ENCODE measurements at regions not wholly inside any gene's neighbourhood (a gene's known extent, or its start where the extent isn't known, plus 50 kb on each side); places are given as distances from the start of the nearest gene placed in this dataset.

GRCh38 chr18:29653671-29654215 is 1388.8 kb downstream of the DSC3 start:
- WGBS: 44% methylated on average over 2 of the region's 2 CpGs
- Histone ChIP-seq H3K4me1 (no peaks in the 10 kb centered on the region), H3K36me3 (no peaks in the 10 kb centered on the region), H3K4me3 (no peak overlapping the region), H3K27me3 (no peaks in the 10 kb centered on the region), H3K27ac (no peak overlapping the region), H3K9me3 (no peaks in the 10 kb centered on the region)
- no peak for TF ChIP-seq POLR2AphosphoS5 (IDR thresholded peaks at IDR 0.05)
- TF ChIP-seq EP300 (IDR thresholded peaks at IDR 0.05): no peak
- no peak for TF ChIP-seq POLR2A (IDR thresholded peaks at IDR 0.05)
- no peak for TF ChIP-seq CTCF (IDR thresholded peaks at IDR 0.05)
- DNase-seq (ENCODE audit: low spot score in 2 of 2): no peak

GRCh38 chr18:29652797-29653196 is 1389.7 kb downstream of the DSC3 start:
- Histone ChIP-seq H3K4me3 (no peak overlapping the region), H3K27me3 (no peaks in the 10 kb centered on the region), H3K36me3 (no peaks in the 10 kb centered on the region), H3K9me3 (no peaks in the 10 kb centered on the region), H3K4me1 (no peaks in the 10 kb centered on the region), H3K27ac (no peak overlapping the region)
- TF ChIP-seq POLR2A (IDR thresholded peaks at IDR 0.05) (no peak), POLR2AphosphoS5 (IDR thresholded peaks at IDR 0.05) (no peak), CTCF (IDR thresholded peaks at IDR 0.05) (no peak), EP300 (IDR thresholded peaks at IDR 0.05) (no peak)
- WGBS: 83% methylated on average over 2 of the region's 2 CpGs
- DNase-seq (ENCODE audit: low spot score in 2 of 2): no peak

- no peaks in the 10 kb centered on the region for H3K27me3 ChIP-seq
- H3K27ac ChIP-seq: no peak overlapping the region
- H3K4me1 ChIP-seq: no peaks in the 10 kb centered on the region
- DNase-seq (ENCODE audit: low spot score in 2 of 2): no peak
- H3K4me3 ChIP-seq: no peak overlapping the region
- no peaks in the 10 kb centered on the region for H3K9me3 ChIP-seq
- 92% methylated on average over 3 of the region's 3 CpGs for whole genome bisulfite sequencing
- H3K36me3 ChIP-seq: no peaks in the 10 kb centered on the region
- TF ChIP-seq EP300 (IDR thresholded peaks at IDR 0.05) (no peak), CTCF (IDR thresholded peaks at IDR 0.05) (no peak), POLR2A (IDR thresholded peaks at IDR 0.05) (no peak), POLR2AphosphoS5 (IDR thresholded peaks at IDR 0.05) (no peak)
Measured at GRCh38 chr18:29651122-29651680, 1391.3 kb downstream of the DSC3 start.

GRCh38 chr18:29648891-29649290 is 1393.7 kb downstream of the DSC3 start:
- Histone ChIP-seq H3K4me1 (no peaks in the 10 kb centered on the region), H3K9me3 (no peaks in the 10 kb centered on the region), H3K27me3 (no peaks in the 10 kb centered on the region), H3K27ac (no peak overlapping the region), H3K36me3 (no peaks in the 10 kb centered on the region), H3K4me3 (no peak overlapping the region)
- WGBS: 55% methylated on average over 1 of the region's 1 CpG
- TF ChIP-seq POLR2AphosphoS5 (IDR thresholded peaks at IDR 0.05) (no peak), CTCF (IDR thresholded peaks at IDR 0.05) (no peak), POLR2A (IDR thresholded peaks at IDR 0.05) (no peak), EP300 (IDR thresholded peaks at IDR 0.05) (no peak)
- DNase-seq (ENCODE audit: low spot score in 2 of 2): no peak

GRCh38 chr18:29647700-29648099 is 1394.8 kb downstream of the DSC3 start:
- H3K4me3 ChIP-seq: no peak overlapping the region
- no peaks in the 10 kb centered on the region for H3K27me3 ChIP-seq
- no peak for DNase-seq (ENCODE audit: low spot score in 2 of 2)
- no peaks in the 10 kb centered on the region for H3K36me3 ChIP-seq
- H3K9me3 ChIP-seq: no peaks in the 10 kb centered on the region
- WGBS: 91% methylated on average over 1 of the region's 1 CpG
- no peaks in the 10 kb centered on the region for H3K4me1 ChIP-seq
- TF ChIP-seq EP300 (IDR thresholded peaks at IDR 0.05) (no peak), POLR2A (IDR thresholded peaks at IDR 0.05) (no peak), CTCF (IDR thresholded peaks at IDR 0.05) (no peak), POLR2AphosphoS5 (IDR thresholded peaks at IDR 0.05) (no peak)
- no peak overlapping the region for H3K27ac ChIP-seq
